Stomach (tissue), 8 donors: ENCODE measurements at regions not wholly inside any gene's neighbourhood (a gene's known extent, or its start where the extent isn't known, plus 50 kb on each side); places are given as distances from the start of the nearest gene placed in this dataset.

Experiments used
- DNase-seq, 2 donors: peaks; one replicate each; pipeline versions ENCODE4 v3.0.0 to v3.0.0-alpha.2; 2013 to 2019
- H3K27ac ChIP-seq, 5 donors: fragments of 200-600 bp in 4 of 5; sonication (generic) in 4 of 5; one replicate each; pipeline ENCODE4 v1.5.1; 2013 to 2019; ENCODE audit warnings: mild to moderate bottlenecking in 1 of 5, moderate library complexity in 1 of 5
- H3K27me3 ChIP-seq, 3 donors: fragments of 200-600 bp; sonication (generic); one replicate each; pipeline ENCODE4 v1.5.1; 2017 to 2019; ENCODE audit warnings: mixed run types in 1 of 3
- H3K36me3 ChIP-seq, 4 donors: fragments of 200-600 bp; sonication (generic); 1 replicate in 3 of 4; 2 replicates in 1 of 4; pipeline ENCODE4 v1.5.1; 2016 to 2019
- H3K4me1 ChIP-seq, 4 donors: fragments of 200-600 bp; sonication (generic); one replicate each; pipeline ENCODE4 v1.5.1; 2016 to 2019
- H3K4me3 ChIP-seq, 4 donors: fragments of 200-600 bp; sonication (generic) in 3 of 4; one replicate each; pipeline ENCODE4 v1.5.1; 2016 to 2019; ENCODE audit warnings: mild to moderate bottlenecking in 1 of 4
- H3K9me3 ChIP-seq, 4 donors: fragments of 200-600 bp; sonication (generic); one replicate each; pipeline ENCODE4 v1.5.1; 2016 to 2019
- EP300 ChIP-seq: sonication (generic); formaldehyde crosslinking; IDR thresholded peaks from one replicate; pipeline ENCODE4 v1.6.1; 2017; ENCODE audit warnings: antibody characterized with exemption
- POLR2A ChIP-seq, 4 donors: fragments of 450-650 bp; IDR thresholded peaks; one replicate each; pipeline ENCODE4 v1.6.1; 2016; ENCODE audit warnings: antibody characterized with exemption in 4 of 4, control low read depth in 2 of 4, mild to moderate bottlenecking in 1 of 4, moderate library complexity in 1 of 4
- POLR2AphosphoS5 ChIP-seq, 3 donors: sonication (generic); formaldehyde crosslinking; IDR thresholded peaks; one replicate each; pipeline ENCODE4 v1.6.1; 2016; ENCODE audit warnings: antibody characterized with exemption in 3 of 3
- WGBS, 5 donors: extraction: QIAGEN DNeasy Blood & Tissue Kit in 3 of 5; methylation state at CpG; one replicate each; pipeline versions ENCODE4 v1.1.5 to v1.1.7; 2013 to 2018; 5-methylcytosine and 5-hydroxymethylcytosine counted together
- intact Hi-C: fragments of 100-400 bp; cut with DNase I; formaldehyde crosslinking; loops from one replicate; pipeline ENCODE4 v1.15.1; 2023; ENCODE audit warnings: low total_unique reads
- TF ChIP-seq, protein P1 (sequence below), 7 experiments: fragments of 450-650 bp in 4 of 7; fragments of 200-600 bp in 3 of 7; sonication (generic) in 3 of 7; IDR thresholded peaks; one replicate each; pipeline ENCODE4 v1.5.1; 2016 to 2019; ENCODE audit warnings: antibody characterized with exemption in 7 of 7, control low read depth in 2 of 7, mild to moderate bottlenecking in 1 of 7
- donor health status: healthy with polysubstance abuse.
- donor health status: Bipolar disorder and iron deficiency.
- donor health status: healthy.

DNA sequence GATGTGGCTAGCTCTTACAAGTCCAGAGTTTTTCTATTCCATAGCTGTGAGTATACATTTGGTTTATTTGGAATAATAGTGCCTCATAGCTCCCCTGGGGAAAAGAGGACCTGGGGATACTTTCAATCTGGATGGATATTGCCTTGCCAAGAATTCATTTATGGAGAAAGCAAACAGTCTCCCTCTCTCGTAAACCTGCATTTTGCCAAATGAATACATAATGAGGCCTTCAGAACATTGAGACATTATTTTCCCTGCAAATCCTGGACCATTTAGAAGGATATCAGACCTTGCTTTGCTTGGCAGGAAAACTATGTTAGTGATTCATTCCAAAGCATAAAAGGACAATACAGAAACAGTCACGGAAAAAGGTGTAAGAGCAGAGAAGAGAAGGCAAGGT is 569.6 kb upstream of the BRINP1 start:
- 26 to 46% (median 35%) methylated on average over 2 of the region's 2 CpGs for WGBS, 5 donors
- no peaks in the 10 kb centered on the region for H3K27me3 ChIP-seq
- intact Hi-C loops, result no loop called here

DNA sequence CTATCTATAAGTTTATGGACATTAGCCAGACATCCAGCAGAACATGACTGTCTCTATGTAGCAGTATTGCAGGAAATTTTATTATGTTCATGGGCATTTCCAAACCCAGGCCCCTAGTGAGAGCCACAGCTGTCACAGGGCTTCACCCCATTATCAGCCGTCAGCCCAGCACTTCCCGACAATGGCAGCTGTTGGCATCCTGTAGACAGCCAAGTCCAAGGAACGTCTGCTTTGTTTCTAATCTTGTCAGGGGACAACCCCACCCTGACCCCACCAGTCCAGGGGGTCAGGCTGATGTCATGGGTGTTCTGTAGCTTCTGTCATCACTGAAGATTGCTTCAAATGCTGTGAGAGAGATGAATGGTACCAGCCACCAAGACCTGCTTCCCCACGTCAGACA is 565.3 kb upstream of the BRINP1 start:
- no peaks in the 10 kb centered on the region for H3K4me1 ChIP-seq
- no peak overlapping the region for H3K4me3 ChIP-seq
- intact Hi-C loops, result no loop called here
- DNase-seq, result no peak
- H3K27me3 ChIP-seq, result no peaks in the 10 kb centered on the region
- no peak overlapping the region for H3K27ac ChIP-seq
- TF ChIP-seq, protein P1, sequence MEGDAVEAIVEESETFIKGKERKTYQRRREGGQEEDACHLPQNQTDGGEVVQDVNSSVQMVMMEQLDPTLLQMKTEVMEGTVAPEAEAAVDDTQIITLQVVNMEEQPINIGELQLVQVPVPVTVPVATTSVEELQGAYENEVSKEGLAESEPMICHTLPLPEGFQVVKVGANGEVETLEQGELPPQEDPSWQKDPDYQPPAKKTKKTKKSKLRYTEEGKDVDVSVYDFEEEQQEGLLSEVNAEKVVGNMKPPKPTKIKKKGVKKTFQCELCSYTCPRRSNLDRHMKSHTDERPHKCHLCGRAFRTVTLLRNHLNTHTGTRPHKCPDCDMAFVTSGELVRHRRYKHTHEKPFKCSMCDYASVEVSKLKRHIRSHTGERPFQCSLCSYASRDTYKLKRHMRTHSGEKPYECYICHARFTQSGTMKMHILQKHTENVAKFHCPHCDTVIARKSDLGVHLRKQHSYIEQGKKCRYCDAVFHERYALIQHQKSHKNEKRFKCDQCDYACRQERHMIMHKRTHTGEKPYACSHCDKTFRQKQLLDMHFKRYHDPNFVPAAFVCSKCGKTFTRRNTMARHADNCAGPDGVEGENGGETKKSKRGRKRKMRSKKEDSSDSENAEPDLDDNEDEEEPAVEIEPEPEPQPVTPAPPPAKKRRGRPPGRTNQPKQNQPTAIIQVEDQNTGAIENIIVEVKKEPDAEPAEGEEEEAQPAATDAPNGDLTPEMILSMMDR (IDR thresholded peaks at IDR 0.05), result no peak
- TF ChIP-seq EP300, result no peak
- no peak for TF ChIP-seq POLR2A (IDR thresholded peaks at IDR 0.05)
- no peak for TF ChIP-seq POLR2AphosphoS5 (IDR thresholded peaks at IDR 0.05)
- 57 to 69% (median 63%) methylated on average over 4 of the region's 4 CpGs for WGBS, 5 donors
- no peaks in the 10 kb centered on the region for H3K9me3 ChIP-seq
- H3K36me3 ChIP-seq, result no peaks in the 10 kb centered on the region

More for the DNA sequence above, 569.6 kb upstream of the BRINP1 start:
- H3K27ac ChIP-seq, result no peak overlapping the region
- no peaks in the 10 kb centered on the region for H3K36me3 ChIP-seq
- no peaks in the 10 kb centered on the region for H3K9me3 ChIP-seq
- no peak overlapping the region for H3K4me3 ChIP-seq
- DNase-seq, result no peak
- H3K4me1 ChIP-seq, result no peaks in the 10 kb centered on the region
- TF ChIP-seq EP300, result no peak
- TF ChIP-seq POLR2A (IDR thresholded peaks at IDR 0.05), result no peak
- no peak for TF ChIP-seq POLR2AphosphoS5 (IDR thresholded peaks at IDR 0.05)
- TF ChIP-seq, protein P1 (IDR thresholded peaks at IDR 0.05), result no peak

DNA sequence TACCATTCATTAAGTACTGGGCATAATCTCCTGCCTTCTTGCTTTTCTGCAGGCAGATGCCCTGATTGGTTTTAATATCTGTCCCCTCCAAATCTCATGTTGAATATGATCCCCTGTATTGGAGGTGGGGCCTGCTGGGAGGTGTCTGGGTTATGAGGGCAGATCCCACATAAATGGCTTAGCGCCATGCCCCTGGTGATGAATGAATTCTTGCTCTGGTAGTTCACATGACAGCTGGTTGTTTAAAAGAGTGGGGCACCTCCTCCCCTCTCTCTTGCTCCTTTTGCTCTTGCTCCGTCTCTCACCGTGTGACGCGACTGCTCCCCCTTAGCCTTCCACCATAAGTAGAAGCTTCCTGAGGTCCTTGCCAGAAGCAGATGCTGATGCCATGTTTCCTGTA is 564.0 kb upstream of the BRINP1 start:
- no peaks in the 10 kb centered on the region for H3K27me3 ChIP-seq
- no peak for DNase-seq
- intact Hi-C loops, result no loop called here
- no peaks in the 10 kb centered on the region for H3K9me3 ChIP-seq
- no peak for TF ChIP-seq POLR2AphosphoS5 (IDR thresholded peaks at IDR 0.05)
- TF ChIP-seq, protein P1 (IDR thresholded peaks at IDR 0.05), result no peak
- no peak for TF ChIP-seq POLR2A (IDR thresholded peaks at IDR 0.05)
- TF ChIP-seq EP300, result no peak
- 79 to 90% (median 88%) methylated on average over 5 of the region's 5 CpGs for WGBS, 5 donors
- no peak overlapping the region for H3K4me3 ChIP-seq
- no peaks in the 10 kb centered on the region for H3K4me1 ChIP-seq
- H3K27ac ChIP-seq, result no peak overlapping the region
- no peaks in the 10 kb centered on the region for H3K36me3 ChIP-seq

DNA sequence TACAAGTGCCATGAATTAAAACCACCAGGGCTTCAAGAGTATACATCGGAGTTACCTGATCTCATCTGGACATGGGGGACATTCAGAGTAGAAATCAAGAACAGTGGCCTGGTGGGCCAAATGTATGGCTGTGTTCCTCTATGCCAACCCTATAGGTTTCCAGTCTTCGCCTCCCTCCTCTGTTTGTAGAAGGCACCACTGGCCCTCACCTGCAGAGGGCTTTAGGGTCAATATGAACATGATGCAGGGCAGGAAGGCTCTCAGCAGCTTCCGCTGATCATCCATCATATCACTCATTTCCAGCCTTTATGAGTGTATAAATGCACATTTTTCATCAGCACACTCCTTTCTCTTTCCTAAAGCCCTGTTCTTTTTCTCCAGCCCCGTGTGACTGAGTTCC is 555.5 kb upstream of the BRINP1 start:
- H3K36me3 ChIP-seq, result no peaks in the 10 kb centered on the region
- no peaks in the 10 kb centered on the region for H3K27me3 ChIP-seq
- DNase-seq, result no peak
- WGBS, 5 donors, result 69 to 81% (median 76%) methylated on average over 4 of the region's 4 CpGs
- no peaks in the 10 kb centered on the region for H3K4me1 ChIP-seq
- TF ChIP-seq, protein P1 (IDR thresholded peaks at IDR 0.05), result no peak
- TF ChIP-seq EP300, result no peak
- TF ChIP-seq POLR2A (IDR thresholded peaks at IDR 0.05), result no peak
- no peak for TF ChIP-seq POLR2AphosphoS5 (IDR thresholded peaks at IDR 0.05)
- H3K27ac ChIP-seq, result no peak overlapping the region
- intact Hi-C loops, result no loop called here
- no peak overlapping the region for H3K4me3 ChIP-seq
- H3K9me3 ChIP-seq, result peaks cover 0 to 13% (median 6%) of the 10 kb centered on the region in 4 donors
